Mesodermal cell (in vitro differentiated cells): ENCODE measurements at regions not wholly inside any gene's neighbourhood (a gene's known extent, or its start where the extent isn't known, plus 50 kb on each side); places are given as distances from the start of the nearest gene placed in this dataset.

Experiments used
- H3K27ac ChIP-seq: 2 replicates; pipeline ENCODE4 v1.7.0; 2013; ENCODE audit warnings: mild to moderate bottlenecking, low read depth, low read length, moderate library complexity; ENCODE audit not compliant: severe bottlenecking
- H3K36me3 ChIP-seq: 2 replicates; pipeline ENCODE4 v1.7.1; 2013; ENCODE audit warnings: mild to moderate bottlenecking, low read length, moderate library complexity; ENCODE audit not compliant: control insufficient read depth, insufficient read depth
- H3K4me1 ChIP-seq: one replicate; pipeline ENCODE4 v1.7.1; 2013; ENCODE audit warnings: mild to moderate bottlenecking, low read length; ENCODE audit not compliant: insufficient read depth, control insufficient read depth, poor library complexity, severe bottlenecking
- H3K4me3 ChIP-seq: 2 replicates; pipeline ENCODE4 v1.7.0; 2013; ENCODE audit warnings: low read length, control low read depth, mild to moderate bottlenecking; ENCODE audit not compliant: insufficient read depth, poor library complexity, severe bottlenecking; ENCODE audit errors: extremely low read depth
- H3K9me3 ChIP-seq: 2 replicates; pipeline ENCODE4 v1.7.1; 2013; ENCODE audit warnings: mild to moderate bottlenecking, low read length, moderate library complexity; ENCODE audit not compliant: control insufficient read depth
- WGBS, 2 experiments: methylation state at CpG; one replicate each; pipeline ENCODE4 v1.1.5; 2013; ENCODE audit warnings: missing lambda C conversion rate in 2 of 2; ENCODE audit not compliant: insufficient coverage in 2 of 2; 5-methylcytosine and 5-hydroxymethylcytosine counted together

GRCh38 chr2:66673286-66673685, 238.4 kb downstream of the MEIS1 start:
- Histone ChIP-seq H3K36me3 (no peaks in the 10 kb centered on the region), H3K27ac (no peak overlapping the region), H3K4me1 (no peaks in the 10 kb centered on the region), H3K9me3 (no peaks in the 10 kb centered on the region), H3K4me3 (no peak overlapping the region)
- 90% methylated on average over 1 of the region's 2 CpGs; no CpG with 5 or more reads in 1 of the 2 experiments for WGBS, 2 experiments

GRCh38 chr2:66674087-66674486, 239.2 kb downstream of the MEIS1 start:
- H3K4me1 ChIP-seq, result no peaks in the 10 kb centered on the region
- H3K27ac ChIP-seq, result no peak overlapping the region
- WGBS, 2 experiments, result no CpG with 5 or more reads among the region's 1 CpG
- no peak overlapping the region for H3K4me3 ChIP-seq
- no peaks in the 10 kb centered on the region for H3K9me3 ChIP-seq
- no peaks in the 10 kb centered on the region for H3K36me3 ChIP-seq

GRCh38 chr2:66675591-66675990, 240.7 kb downstream of the MEIS1 start:
- Histone ChIP-seq H3K4me3 (no peak overlapping the region), H3K36me3 (no peaks in the 10 kb centered on the region), H3K9me3 (no peaks in the 10 kb centered on the region), H3K27ac (no peak overlapping the region), H3K4me1 (no peaks in the 10 kb centered on the region)
- 100% methylated on average over 1 of the region's 1 CpG; no CpG with 5 or more reads in 1 of the 2 experiments for WGBS, 2 experiments

- H3K4me3 ChIP-seq, result no peak overlapping the region
- no peaks in the 10 kb centered on the region for H3K4me1 ChIP-seq
- H3K27ac ChIP-seq, result no peak overlapping the region
- 50% methylated on average over 2 of the region's 2 CpGs; no CpG with 5 or more reads in 1 of the 2 experiments for WGBS, 2 experiments
- no peaks in the 10 kb centered on the region for H3K36me3 ChIP-seq
- no peaks in the 10 kb centered on the region for H3K9me3 ChIP-seq
These were observed 244.5 kb downstream of the MEIS1 start for GRCh38 chr2:66679442-66679841.

GRCh38 chr2:66682476-66682875, 247.6 kb downstream of the MEIS1 start:
- 82 to 100% methylated on average over 1 to 2 of the region's 5 CpGs for WGBS, 2 experiments
- Histone ChIP-seq H3K4me3 (no peak overlapping the region), H3K36me3 (no peaks in the 10 kb centered on the region), H3K4me1 (no peaks in the 10 kb centered on the region), H3K9me3 (no peaks in the 10 kb centered on the region), H3K27ac (no peak overlapping the region)

GRCh38 chr2:66683064-66683463, 248.1 kb downstream of the MEIS1 start:
- no peaks in the 10 kb centered on the region for H3K36me3 ChIP-seq
- 90 to 91% methylated on average over 1 to 2 of the region's 3 CpGs for WGBS, 2 experiments
- no peak overlapping the region for H3K4me3 ChIP-seq
- H3K9me3 ChIP-seq, result no peaks in the 10 kb centered on the region
- no peak overlapping the region for H3K27ac ChIP-seq
- no peaks in the 10 kb centered on the region for H3K4me1 ChIP-seq

- Histone ChIP-seq H3K27ac (no peak overlapping the region), H3K4me1 (no peaks in the 10 kb centered on the region), H3K36me3 (no peaks in the 10 kb centered on the region), H3K4me3 (no peak overlapping the region), H3K9me3 (no peaks in the 10 kb centered on the region)
- 86 to 100% methylated on average over 2 to 3 of the region's 3 CpGs for WGBS, 2 experiments
These were observed 248.7 kb downstream of the MEIS1 start for GRCh38 chr2:66683599-66683998.

GRCh38 chr2:66684289-66684688, 249.4 kb downstream of the MEIS1 start:
- Histone ChIP-seq H3K36me3 (no peaks in the 10 kb centered on the region), H3K27ac (no peak overlapping the region), H3K4me3 (no peak overlapping the region), H3K4me1 (no peaks in the 10 kb centered on the region), H3K9me3 (no peaks in the 10 kb centered on the region)
- WGBS, 2 experiments, result 57 to 89% methylated on average over 1 of the region's 2 CpGs

- Histone ChIP-seq H3K9me3 (no peaks in the 10 kb centered on the region), H3K4me3 (no peak overlapping the region), H3K27ac (no peak overlapping the region), H3K4me1 (no peaks in the 10 kb centered on the region), H3K36me3 (no peaks in the 10 kb centered on the region)
- WGBS, 2 experiments, result 75% methylated on average over 2 of the region's 2 CpGs; no CpG with 5 or more reads in 1 of the 2 experiments
These were observed 251.8 kb downstream of the MEIS1 start for GRCh38 chr2:66686755-66687154.

- Histone ChIP-seq H3K36me3 (no peaks in the 10 kb centered on the region), H3K4me1 (no peaks in the 10 kb centered on the region), H3K9me3 (no peaks in the 10 kb centered on the region), H3K27ac (no peak overlapping the region), H3K4me3 (no peak overlapping the region)
- 90 to 91% methylated on average over 5 of the region's 8 CpGs for WGBS, 2 experiments
These were observed 254.0 kb downstream of the MEIS1 start for GRCh38 chr2:66688951-66689350.

GRCh38 chr2:66689456-66690051, 254.6 kb downstream of the MEIS1 start:
- 83 to 100% methylated on average over 1 to 2 of the region's 5 CpGs for WGBS, 2 experiments
- H3K9me3 ChIP-seq, result no peaks in the 10 kb centered on the region
- no peaks in the 10 kb centered on the region for H3K36me3 ChIP-seq
- H3K27ac ChIP-seq, result no peak overlapping the region
- no peaks in the 10 kb centered on the region for H3K4me1 ChIP-seq
- H3K4me3 ChIP-seq, result no peak overlapping the region
